ENCODE measurements at regions not wholly inside any gene's neighbourhood (a gene's known extent, or its start where the extent isn't known, plus 50 kb on each side); places are given as distances from the start of the nearest gene placed in this dataset.

- H3K4me3 ChIP-seq (ENCODE audit: low read length in 2 of 2): no peak overlapping the region
- H3K27me3 ChIP-seq (ENCODE audit: control insufficient read depth in 2 of 2, insufficient read depth in 1 of 2, low read length in 1 of 2): no peaks in the 10 kb centered on the region
- WGBS: 77% methylated on average over 5 of the region's 5 CpGs
- H3K9me3 ChIP-seq (ENCODE audit: control insufficient read depth in 2 of 2, insufficient read depth in 1 of 2, low read length in 1 of 2): no peaks in the 10 kb centered on the region
- H3K27ac ChIP-seq (ENCODE audit: low read depth in 1 of 2, low read length in 1 of 2): no peak overlapping the region
- no peaks in the 10 kb centered on the region for H3K4me1 ChIP-seq (ENCODE audit: control insufficient read depth in 2 of 2, insufficient read depth in 2 of 2, low read length in 2 of 2)
- no peak for DNase-seq (ENCODE audit: low read depth in 6 of 9, low spot score in 9 of 9)
- H3K36me3 ChIP-seq (ENCODE audit: control insufficient read depth in 2 of 2, insufficient read depth in 2 of 2, low read length in 1 of 2): no peaks in the 10 kb centered on the region
Measured at GRCh38 chr2:180761224-180761623, 219.2 kb upstream of the UBE2E3 start.

- WGBS: 98% methylated on average over 1 of the region's 1 CpG
- no peak overlapping the region for H3K27ac ChIP-seq (ENCODE audit: low read depth in 1 of 2, low read length in 1 of 2)
- no peaks in the 10 kb centered on the region for H3K27me3 ChIP-seq (ENCODE audit: control insufficient read depth in 2 of 2, insufficient read depth in 1 of 2, low read length in 1 of 2)
- no peak for DNase-seq (ENCODE audit: low read depth in 6 of 9, low spot score in 9 of 9)
- no peak overlapping the region for H3K4me3 ChIP-seq (ENCODE audit: low read length in 2 of 2)
- H3K4me1 ChIP-seq (ENCODE audit: control insufficient read depth in 2 of 2, insufficient read depth in 2 of 2, low read length in 2 of 2): no peaks in the 10 kb centered on the region
- no peaks in the 10 kb centered on the region for H3K36me3 ChIP-seq (ENCODE audit: control insufficient read depth in 2 of 2, insufficient read depth in 2 of 2, low read length in 1 of 2)
- H3K9me3 ChIP-seq (ENCODE audit: control insufficient read depth in 2 of 2, insufficient read depth in 1 of 2, low read length in 1 of 2): no peaks in the 10 kb centered on the region
Measured at GRCh38 chr2:180759631-180760030, 220.8 kb upstream of the UBE2E3 start.

GRCh38 chr2:180753809-180754761, 226.3 kb upstream of the UBE2E3 start:
- H3K27me3 ChIP-seq (ENCODE audit: control insufficient read depth in 2 of 2, insufficient read depth in 1 of 2, low read length in 1 of 2): no peaks in the 10 kb centered on the region
- H3K27ac ChIP-seq (ENCODE audit: low read depth in 1 of 2, low read length in 1 of 2): no peak overlapping the region
- WGBS: 97% methylated on average over 5 of the region's 5 CpGs
- H3K9me3 ChIP-seq (ENCODE audit: control insufficient read depth in 2 of 2, insufficient read depth in 1 of 2, low read length in 1 of 2): no peaks in the 10 kb centered on the region
- no peak for DNase-seq (ENCODE audit: low read depth in 6 of 9, low spot score in 9 of 9)
- H3K4me1 ChIP-seq (ENCODE audit: control insufficient read depth in 2 of 2, insufficient read depth in 2 of 2, low read length in 2 of 2): no peaks in the 10 kb centered on the region
- H3K36me3 ChIP-seq (ENCODE audit: control insufficient read depth in 2 of 2, insufficient read depth in 2 of 2, low read length in 1 of 2): no peaks in the 10 kb centered on the region
- H3K4me3 ChIP-seq (ENCODE audit: low read length in 2 of 2): no peak overlapping the region

GRCh38 chr2:180751306-180751920, 229.0 kb upstream of the UBE2E3 start:
- DNase-seq (ENCODE audit: low read depth in 6 of 9, low spot score in 9 of 9): no peak
- no peaks in the 10 kb centered on the region for H3K36me3 ChIP-seq (ENCODE audit: control insufficient read depth in 2 of 2, insufficient read depth in 2 of 2, low read length in 1 of 2)
- no peaks in the 10 kb centered on the region for H3K4me1 ChIP-seq (ENCODE audit: control insufficient read depth in 2 of 2, insufficient read depth in 2 of 2, low read length in 2 of 2)
- H3K27me3 ChIP-seq (ENCODE audit: control insufficient read depth in 2 of 2, insufficient read depth in 1 of 2, low read length in 1 of 2): no peaks in the 10 kb centered on the region
- H3K27ac ChIP-seq (ENCODE audit: low read depth in 1 of 2, low read length in 1 of 2): no peak overlapping the region
- H3K4me3 ChIP-seq (ENCODE audit: low read length in 2 of 2): no peak overlapping the region
- WGBS: 97% methylated on average over 4 of the region's 4 CpGs
- no peaks in the 10 kb centered on the region for H3K9me3 ChIP-seq (ENCODE audit: control insufficient read depth in 2 of 2, insufficient read depth in 1 of 2, low read length in 1 of 2)

- Histone ChIP-seq H3K4me3 (ENCODE audit: low read length in 2 of 2) (no peak overlapping the region), H3K27me3 (ENCODE audit: control insufficient read depth in 2 of 2, insufficient read depth in 1 of 2, low read length in 1 of 2) (no peaks in the 10 kb centered on the region), H3K4me1 (ENCODE audit: control insufficient read depth in 2 of 2, insufficient read depth in 2 of 2, low read length in 2 of 2) (no peaks in the 10 kb centered on the region), H3K27ac (ENCODE audit: low read depth in 1 of 2, low read length in 1 of 2) (no peak overlapping the region), H3K36me3 (ENCODE audit: control insufficient read depth in 2 of 2, insufficient read depth in 2 of 2, low read length in 1 of 2) (no peaks in the 10 kb centered on the region), H3K9me3 (ENCODE audit: control insufficient read depth in 2 of 2, insufficient read depth in 1 of 2, low read length in 1 of 2) (no peaks in the 10 kb centered on the region)
- no peak for DNase-seq (ENCODE audit: low read depth in 6 of 9, low spot score in 9 of 9)
- 96% methylated on average over 3 of the region's 3 CpGs for WGBS
Measured at GRCh38 chr2:180747728-180748127, 232.7 kb upstream of the UBE2E3 start.

- no peaks in the 10 kb centered on the region for H3K36me3 ChIP-seq (ENCODE audit: control insufficient read depth in 2 of 2, insufficient read depth in 2 of 2, low read length in 1 of 2)
- no peaks in the 10 kb centered on the region for H3K4me1 ChIP-seq (ENCODE audit: control insufficient read depth in 2 of 2, insufficient read depth in 2 of 2, low read length in 2 of 2)
- H3K9me3 ChIP-seq (ENCODE audit: control insufficient read depth in 2 of 2, insufficient read depth in 1 of 2, low read length in 1 of 2): no peaks in the 10 kb centered on the region
- H3K27ac ChIP-seq (ENCODE audit: low read depth in 1 of 2, low read length in 1 of 2): no peak overlapping the region
- no peak overlapping the region for H3K4me3 ChIP-seq (ENCODE audit: low read length in 2 of 2)
- WGBS: 82% methylated on average over 3 of the region's 3 CpGs
- H3K27me3 ChIP-seq (ENCODE audit: control insufficient read depth in 2 of 2, insufficient read depth in 1 of 2, low read length in 1 of 2): no peaks in the 10 kb centered on the region
- no peak for DNase-seq (ENCODE audit: low read depth in 6 of 9, low spot score in 9 of 9)
Measured at GRCh38 chr2:180743401-180743800, 237.0 kb upstream of the UBE2E3 start.

- no peak overlapping the region for H3K4me3 ChIP-seq (ENCODE audit: low read length in 2 of 2)
- no peak overlapping the region for H3K27ac ChIP-seq (ENCODE audit: low read depth in 1 of 2, low read length in 1 of 2)
- H3K9me3 ChIP-seq (ENCODE audit: control insufficient read depth in 2 of 2, insufficient read depth in 1 of 2, low read length in 1 of 2): no peaks in the 10 kb centered on the region
- H3K4me1 ChIP-seq (ENCODE audit: control insufficient read depth in 2 of 2, insufficient read depth in 2 of 2, low read length in 2 of 2): no peaks in the 10 kb centered on the region
- no peaks in the 10 kb centered on the region for H3K36me3 ChIP-seq (ENCODE audit: control insufficient read depth in 2 of 2, insufficient read depth in 2 of 2, low read length in 1 of 2)
- DNase-seq (ENCODE audit: low read depth in 6 of 9, low spot score in 9 of 9): no peak
- 84% methylated on average over 4 of the region's 4 CpGs for WGBS
- no peaks in the 10 kb centered on the region for H3K27me3 ChIP-seq (ENCODE audit: control insufficient read depth in 2 of 2, insufficient read depth in 1 of 2, low read length in 1 of 2)
Measured at GRCh38 chr2:180742801-180743200, 237.6 kb upstream of the UBE2E3 start.

- H3K27me3 ChIP-seq (ENCODE audit: control insufficient read depth in 2 of 2, insufficient read depth in 1 of 2, low read length in 1 of 2): no peaks in the 10 kb centered on the region
- no peaks in the 10 kb centered on the region for H3K4me1 ChIP-seq (ENCODE audit: control insufficient read depth in 2 of 2, insufficient read depth in 2 of 2, low read length in 2 of 2)
- H3K4me3 ChIP-seq (ENCODE audit: low read length in 2 of 2): no peak overlapping the region
- H3K36me3 ChIP-seq (ENCODE audit: control insufficient read depth in 2 of 2, insufficient read depth in 2 of 2, low read length in 1 of 2): no peaks in the 10 kb centered on the region
- no peak for DNase-seq (ENCODE audit: low read depth in 6 of 9, low spot score in 9 of 9)
- no peaks in the 10 kb centered on the region for H3K9me3 ChIP-seq (ENCODE audit: control insufficient read depth in 2 of 2, insufficient read depth in 1 of 2, low read length in 1 of 2)
- 96% methylated on average over 1 of the region's 1 CpG for WGBS
- H3K27ac ChIP-seq (ENCODE audit: low read depth in 1 of 2, low read length in 1 of 2): no peak overlapping the region
Measured at GRCh38 chr2:180739070-180739469, 241.3 kb upstream of the UBE2E3 start.

GRCh38 chr2:180735799-180736198, 244.6 kb upstream of the UBE2E3 start:
- no peaks in the 10 kb centered on the region for H3K27me3 ChIP-seq (ENCODE audit: control insufficient read depth in 2 of 2, insufficient read depth in 1 of 2, low read length in 1 of 2)
- H3K4me3 ChIP-seq (ENCODE audit: low read length in 2 of 2): no peak overlapping the region
- H3K36me3 ChIP-seq (ENCODE audit: control insufficient read depth in 2 of 2, insufficient read depth in 2 of 2, low read length in 1 of 2): no peaks in the 10 kb centered on the region
- no peak overlapping the region for H3K27ac ChIP-seq (ENCODE audit: low read depth in 1 of 2, low read length in 1 of 2)
- H3K9me3 ChIP-seq (ENCODE audit: control insufficient read depth in 2 of 2, insufficient read depth in 1 of 2, low read length in 1 of 2): no peaks in the 10 kb centered on the region
- 81% methylated on average over 2 of the region's 2 CpGs for WGBS
- no peaks in the 10 kb centered on the region for H3K4me1 ChIP-seq (ENCODE audit: control insufficient read depth in 2 of 2, insufficient read depth in 2 of 2, low read length in 2 of 2)
- DNase-seq (ENCODE audit: low read depth in 6 of 9, low spot score in 9 of 9): no peak
